NCI-H1092 treated with DMSO at 0.1 percent for 48 hours (cell line): ENCODE measurements at regions not wholly inside any gene's neighbourhood (a gene's known extent, or its start where the extent isn't known, plus 50 kb on each side); places are given as distances from the start of the nearest gene placed in this dataset.
"Not testable (repeated sequence)": the region's sequence is repeated elsewhere in the genome, so short reads cannot be mapped to it uniquely, and the experiment has no call there.

Source experiments
- DNase-seq: peaks from one replicate; lab custom pipeline; 2025; lab: John Stamatoyannopoulos, UW

GRCh38 chr5:42989190-42989589 is 50.9 kb downstream of the ANXA2R start:
- DNase-seq, result no peak

- no peak for DNase-seq
Measured at GRCh38 chr5:42988568-42988967, 51.6 kb downstream of the ANXA2R start.

GRCh38 chr5:42985129-42986037 is 54.7 kb downstream of the ANXA2R start:
- DNase-seq, result no peak

DNA sequence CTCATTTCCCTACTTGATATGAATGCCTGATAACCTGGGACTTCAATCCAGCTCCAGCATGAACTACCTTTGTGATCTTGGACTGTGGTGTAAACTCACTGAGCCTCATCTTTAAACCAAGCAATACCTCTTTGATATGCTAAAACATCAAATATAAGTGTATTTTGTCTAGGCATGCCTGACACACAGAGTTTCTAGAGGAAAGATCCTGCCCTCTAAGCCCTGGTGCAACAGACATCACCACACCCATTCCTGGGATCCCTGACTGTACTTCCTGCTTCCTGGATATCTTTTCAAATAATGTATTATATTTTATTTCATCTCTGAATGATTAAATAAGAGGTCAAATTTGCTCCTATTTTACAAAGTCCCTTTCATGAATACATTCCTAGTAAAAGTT is 55.8 kb downstream of the ANXA2R start:
- DNase-seq, result no peak

- DNase-seq, result peak; percentile 23
Measured at GRCh38 chr5:42982107-42982622, 58.0 kb downstream of the ANXA2R start.

- not testable (repeated sequence) for DNase-seq
Measured at GRCh38 chr5:42981417-42982106, 58.6 kb downstream of the ANXA2R start.

DNA sequence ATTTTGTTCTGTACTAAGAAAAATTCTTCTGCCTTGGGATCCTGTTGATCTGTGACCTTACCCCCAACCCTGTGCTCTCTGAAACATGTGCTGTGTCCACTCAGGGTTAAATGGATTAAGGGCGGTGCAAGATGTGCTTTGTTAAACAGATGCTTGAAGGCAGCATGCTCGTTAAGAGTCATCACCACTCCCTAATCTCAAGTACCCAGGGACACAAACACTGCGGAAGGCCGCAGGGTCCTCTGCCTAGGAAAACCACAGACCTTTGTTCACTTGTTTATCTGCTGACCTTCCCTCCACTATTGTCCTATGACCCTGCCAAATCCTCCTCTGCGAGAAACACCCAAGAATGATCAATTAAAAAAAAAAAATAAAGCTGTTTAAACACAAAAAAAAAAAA is 59.1 kb downstream of the ANXA2R start:
- DNase-seq, result not testable (repeated sequence)

GRCh38 chr5:42980391-42980790 is 59.7 kb downstream of the ANXA2R start:
- DNase-seq, result not testable (repeated sequence)

DNA sequence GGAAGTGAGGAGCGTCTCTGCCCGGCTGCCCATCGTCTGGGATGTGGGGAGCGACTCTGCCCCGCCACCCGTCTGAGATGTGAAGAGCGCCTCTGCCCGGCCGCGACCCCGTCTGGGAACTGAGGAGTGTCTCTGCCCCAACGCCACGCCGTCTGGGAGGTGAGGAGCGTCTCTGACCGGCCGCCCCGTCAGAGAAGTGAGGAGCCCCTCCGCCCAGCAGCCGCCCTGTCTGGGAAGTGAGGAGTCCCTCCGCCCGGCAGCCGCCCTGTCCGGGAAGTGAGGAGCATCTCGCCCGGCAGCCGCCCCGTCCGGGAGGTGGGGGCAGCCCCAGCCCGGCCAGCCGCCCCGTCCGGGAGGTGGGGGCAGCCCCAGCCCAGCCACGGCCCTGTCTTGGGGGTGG is 60.9 kb downstream of the ANXA2R start:
- not testable (repeated sequence) for DNase-seq

- no peak for DNase-seq
Measured at GRCh38 chr5:42974536-42974935, 65.6 kb downstream of the ANXA2R start.

DNA sequence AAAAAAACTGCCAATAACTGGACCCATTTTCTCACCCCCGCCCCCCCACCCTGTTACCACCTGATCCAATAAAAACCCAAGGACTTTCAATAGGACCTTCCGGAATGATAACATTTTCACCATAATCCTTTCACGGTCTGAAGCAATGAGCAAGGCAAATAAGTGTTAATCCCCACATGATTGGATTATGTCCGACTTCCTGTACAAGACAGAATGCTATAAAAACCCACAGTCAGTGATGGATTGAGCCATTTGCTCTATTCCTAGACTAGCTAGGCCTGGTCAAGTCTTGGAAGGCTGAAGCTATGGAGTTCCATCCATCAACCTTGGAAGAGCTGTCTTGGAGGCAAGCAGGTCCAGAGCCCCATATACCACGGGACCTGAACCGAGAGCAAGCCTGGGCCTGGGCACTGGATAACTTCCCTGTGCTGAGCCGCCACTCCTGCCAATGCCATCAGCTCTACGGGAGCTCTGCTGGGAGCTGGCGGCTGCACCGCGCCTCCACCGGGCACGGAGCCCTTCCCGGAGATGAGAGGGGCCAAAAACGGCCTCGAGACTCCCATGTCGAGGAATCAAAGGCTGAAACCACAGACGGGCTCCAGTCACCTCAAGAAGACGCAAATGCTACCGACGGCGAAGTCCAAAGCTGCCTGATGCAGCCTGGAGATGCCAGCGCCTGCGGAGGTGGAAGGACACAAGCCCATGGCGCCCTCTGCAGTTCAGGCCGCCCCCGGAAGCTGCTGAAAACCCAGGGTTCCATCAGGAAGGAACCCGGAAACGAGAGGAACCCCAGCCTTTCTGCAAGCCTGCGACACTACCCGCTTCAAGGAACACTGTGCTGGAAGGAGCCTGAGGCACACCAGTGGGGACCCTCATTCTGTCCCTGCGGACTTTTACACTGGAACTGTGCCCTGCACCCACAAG is 69.2 kb downstream of the ANXA2R start:
- DNase-seq, result no peak

- no peak for DNase-seq
Measured at GRCh38 chr5:42965934-42966333, 74.2 kb downstream of the ANXA2R start.

GRCh38 chr5:42963412-42963811 is 76.7 kb downstream of the ANXA2R start:
- no peak for DNase-seq

GRCh38 chr5:42962124-42962523 is 78.0 kb downstream of the ANXA2R start:
- no peak for DNase-seq

DNA sequence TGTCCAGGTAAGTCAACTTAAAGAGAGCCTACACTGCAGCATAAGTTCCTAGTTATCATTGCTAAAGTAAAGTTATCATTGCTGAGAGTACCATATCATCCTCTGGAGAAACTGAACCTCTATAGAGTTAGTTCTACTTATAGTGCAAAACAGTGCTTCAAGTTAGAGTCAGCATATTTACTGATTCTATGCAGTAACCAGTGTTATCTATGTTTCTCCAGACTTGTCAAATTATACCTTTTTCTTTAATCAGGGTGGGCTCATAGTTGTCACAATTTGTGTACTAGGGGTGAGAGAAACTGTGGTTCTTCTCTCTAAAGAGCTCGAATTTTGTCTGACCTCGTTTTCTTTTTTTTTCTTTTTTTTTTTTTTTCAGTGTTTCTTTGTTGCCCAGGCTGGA is 79.6 kb downstream of the ANXA2R start:
- no peak for DNase-seq

DNA sequence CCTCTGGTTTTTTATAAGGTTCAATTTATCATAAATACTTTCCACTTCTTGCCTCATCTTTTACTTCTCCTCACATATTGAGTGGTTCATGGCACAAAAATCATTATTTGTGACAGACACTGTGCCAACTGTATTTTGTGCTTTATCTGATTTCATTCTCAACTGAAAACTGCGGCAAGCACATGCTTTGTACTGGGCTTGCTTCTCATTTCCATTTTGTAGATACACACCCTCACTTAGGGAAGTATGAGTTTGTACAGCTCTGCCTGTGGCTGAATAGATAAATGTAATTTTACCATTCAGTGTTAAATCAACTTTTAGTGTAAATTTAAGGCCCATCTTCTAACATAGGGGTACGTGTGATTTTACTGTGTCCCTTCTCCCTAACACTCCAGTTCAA is 83.6 kb downstream of the ANXA2R start:
- no peak for DNase-seq

- no peak for DNase-seq
Measured at GRCh38 chr5:42953041-42953440, 87.1 kb downstream of the ANXA2R start.

DNA sequence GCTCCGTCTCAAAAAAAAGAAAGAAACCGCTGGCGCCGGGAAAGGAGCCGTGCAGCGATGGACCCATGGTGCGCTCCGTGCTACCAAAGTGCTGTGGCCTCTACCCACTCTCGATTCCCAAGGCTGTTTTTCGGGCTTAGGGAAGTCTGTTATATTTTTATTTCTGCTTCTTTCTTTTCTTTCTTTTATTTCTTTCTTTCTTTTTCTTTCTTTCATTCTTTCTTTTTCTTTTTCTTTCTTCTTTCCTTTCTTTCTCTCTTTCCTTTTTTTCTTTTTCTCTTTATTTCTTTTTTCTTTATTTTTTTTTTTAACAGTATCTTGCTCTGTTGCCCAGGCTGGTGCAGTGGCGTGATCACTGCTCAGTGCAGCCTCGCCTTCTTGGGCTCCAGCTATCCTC is 87.5 kb downstream of the ANXA2R start:
- DNase-seq, result no peak

- DNase-seq, result no peak
Measured at GRCh38 chr5:42951293-42951840, 88.8 kb downstream of the ANXA2R start.

DNA sequence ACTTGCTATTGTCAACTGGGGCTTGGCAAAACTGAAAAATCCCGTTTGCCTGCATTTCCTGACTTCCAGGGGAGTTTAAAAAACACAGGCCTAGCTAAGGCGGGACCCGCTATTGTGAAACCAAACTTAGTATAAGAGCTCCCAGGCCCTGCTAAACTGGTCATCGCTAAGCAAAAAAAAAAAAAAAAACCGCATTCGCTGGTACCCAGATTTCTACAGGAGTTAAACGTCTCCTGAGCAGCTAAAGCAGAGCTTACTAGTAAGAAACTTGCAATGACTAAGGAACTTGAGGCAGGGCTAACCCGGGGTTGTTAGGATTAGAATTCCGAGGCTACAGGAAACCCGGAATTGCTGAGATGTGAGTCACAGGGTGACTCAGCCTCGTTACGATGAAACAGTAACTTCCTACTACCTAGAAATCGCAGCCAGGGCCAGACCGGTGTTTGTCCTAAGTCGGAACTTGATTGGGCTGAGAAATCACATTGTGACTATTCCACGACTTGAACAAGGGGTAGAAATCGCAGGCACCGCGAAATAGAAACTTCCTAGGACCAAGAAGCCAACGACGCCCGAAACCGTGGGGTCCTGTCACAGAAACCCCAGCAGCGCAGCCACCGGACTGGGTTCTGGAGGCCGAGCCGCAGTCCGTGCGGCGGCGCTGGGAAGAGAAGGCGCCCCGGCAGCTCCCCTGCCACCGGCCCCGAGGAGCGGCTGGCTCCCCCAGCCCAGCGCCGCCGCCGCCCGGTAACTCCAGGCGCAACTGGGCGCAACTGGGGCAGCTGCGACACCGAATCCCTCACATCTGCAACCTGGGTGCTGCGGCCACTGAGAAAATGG is 89.4 kb downstream of the ANXA2R start:
- DNase-seq, result peak; percentile 84

DNA sequence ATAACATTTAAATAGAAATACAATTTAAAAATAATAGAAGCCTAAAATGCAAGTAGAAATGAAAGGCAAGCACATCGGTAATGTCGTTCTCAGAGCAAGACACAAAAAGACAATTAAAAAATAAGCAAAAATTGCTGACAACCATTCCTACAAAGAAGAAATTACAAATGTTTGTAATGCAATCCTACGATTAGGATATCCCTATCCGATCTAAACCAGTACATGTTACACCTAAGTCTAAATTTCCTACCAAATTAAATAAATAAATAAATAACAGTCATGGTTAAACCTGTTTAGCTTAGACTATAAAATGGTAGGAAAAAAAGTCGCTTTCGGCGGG is 90.0 kb downstream of the ANXA2R start:
- DNase-seq, result no peak
